Occipital lobe (tissue), 1 donor: ENCODE measurements at regions not wholly inside any gene's neighbourhood (a gene's known extent, or its start where the extent isn't known, plus 50 kb on each side); places are given as distances from the start of the nearest gene placed in this dataset.

Source experiments
- DNase-seq: peaks from one replicate; lab custom pipeline; 2025; lab: John Stamatoyannopoulos, UW

GRCh38 chr2:41836948-41837347 is 210.9 kb upstream of the PKDCC start:
- no peak for DNase-seq

DNA sequence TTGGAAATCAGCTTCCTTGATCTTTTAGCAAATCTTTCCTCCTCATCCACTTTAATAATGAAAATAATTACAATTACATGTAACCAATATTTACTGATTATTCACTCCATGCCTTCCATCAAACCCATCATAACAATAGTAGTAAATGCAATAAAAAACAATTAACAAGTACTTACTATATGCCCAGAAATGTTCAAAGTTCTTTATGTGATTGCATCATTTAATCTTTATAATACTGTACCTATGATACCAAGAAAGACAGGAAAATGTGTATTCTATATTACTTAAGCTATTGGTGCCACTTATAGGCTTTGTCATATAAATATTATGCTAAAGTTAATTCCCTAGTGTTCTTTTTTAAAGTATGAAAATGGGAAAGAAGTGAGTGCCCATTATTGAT is 210.2 kb upstream of the PKDCC start:
- DNase-seq: no peak

GRCh38 chr2:41840702-41841551 is 206.9 kb upstream of the PKDCC start:
- DNase-seq: peak; percentile 97

GRCh38 chr2:41846962-41847361 is 200.9 kb upstream of the PKDCC start:
- no peak for DNase-seq

- no peak for DNase-seq
Measured at GRCh38 chr2:41847744-41848441, 199.9 kb upstream of the PKDCC start.

DNA sequence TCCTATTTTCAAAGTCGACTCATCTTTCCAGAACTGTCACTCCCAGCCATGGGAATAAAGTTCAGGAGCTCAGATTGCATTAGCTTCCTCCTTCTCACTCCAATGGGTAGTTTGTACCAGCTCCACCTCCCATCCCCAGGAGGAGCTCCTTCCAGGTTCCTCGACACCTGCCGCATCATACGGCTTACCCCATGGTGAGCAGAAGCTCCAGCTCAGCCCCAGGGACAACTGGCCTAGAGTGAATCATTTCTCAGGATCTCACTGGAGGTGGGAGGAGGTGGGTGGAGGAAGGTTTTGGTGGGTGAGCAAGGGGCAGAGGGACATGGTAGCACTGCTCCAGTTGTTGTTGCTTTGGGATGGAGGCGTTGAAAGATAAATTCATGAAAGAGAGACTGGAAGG is 196.3 kb upstream of the PKDCC start:
- no peak for DNase-seq

DNA sequence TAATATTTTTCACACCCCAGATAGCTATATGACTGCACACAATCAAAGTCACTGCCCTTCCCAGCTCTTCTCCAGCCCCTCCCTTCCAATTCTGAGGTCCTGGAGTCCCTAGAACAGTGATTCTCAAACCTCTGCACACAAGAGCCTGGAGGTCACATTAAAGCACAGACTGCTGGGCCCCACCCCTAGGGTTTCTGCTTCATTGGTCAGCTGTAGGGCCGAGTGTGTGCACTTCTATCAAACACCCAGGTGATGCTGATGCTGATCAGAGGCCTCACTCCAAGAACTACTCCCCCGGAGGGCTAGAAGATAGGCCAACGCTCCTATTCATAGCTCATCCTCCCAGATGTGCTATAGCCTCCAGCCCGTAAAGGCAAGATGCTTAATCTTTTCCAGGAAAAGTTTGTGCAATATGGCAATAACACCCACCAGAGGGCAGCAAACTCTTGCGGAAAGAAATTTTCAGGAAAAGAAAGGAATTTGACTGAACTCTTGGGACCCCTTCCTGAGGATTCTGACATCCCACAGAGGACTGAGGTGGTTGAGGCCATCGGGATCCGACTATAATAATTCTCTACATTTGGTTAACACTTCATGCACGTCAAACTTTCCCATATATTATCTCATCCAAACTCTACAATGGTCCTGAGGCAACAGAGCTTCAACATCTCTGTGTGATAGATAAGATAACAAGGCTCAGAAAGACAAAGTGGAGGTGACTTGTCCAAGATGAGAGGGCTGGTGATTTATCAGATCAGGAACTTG is 194.2 kb upstream of the PKDCC start:
- DNase-seq: peak; percentile 12

DNA sequence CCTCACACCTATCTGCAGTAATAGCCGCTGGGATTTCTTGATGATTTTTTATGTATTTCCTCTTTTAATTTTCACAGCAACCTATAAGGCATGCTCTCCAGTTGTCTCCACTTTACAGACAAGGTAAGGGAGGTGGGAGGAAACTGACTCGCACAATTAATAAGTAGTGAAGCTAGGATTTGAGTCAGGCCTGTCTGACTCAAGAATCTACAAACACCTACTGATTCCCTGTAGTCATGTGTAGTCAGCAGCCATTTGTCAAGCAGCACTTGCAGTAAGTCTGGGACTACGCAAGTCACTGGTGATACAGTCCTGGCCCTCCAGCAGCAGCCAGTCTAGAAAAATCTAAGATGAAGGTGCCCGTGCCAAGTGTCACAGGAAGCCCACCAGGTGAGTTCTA is 193.6 kb upstream of the PKDCC start:
- no peak for DNase-seq

GRCh38 chr2:41856946-41857345 is 190.9 kb upstream of the PKDCC start:
- no peak for DNase-seq

- no peak for DNase-seq
Measured at GRCh38 chr2:41859615-41860514, 188.0 kb upstream of the PKDCC start.

DNA sequence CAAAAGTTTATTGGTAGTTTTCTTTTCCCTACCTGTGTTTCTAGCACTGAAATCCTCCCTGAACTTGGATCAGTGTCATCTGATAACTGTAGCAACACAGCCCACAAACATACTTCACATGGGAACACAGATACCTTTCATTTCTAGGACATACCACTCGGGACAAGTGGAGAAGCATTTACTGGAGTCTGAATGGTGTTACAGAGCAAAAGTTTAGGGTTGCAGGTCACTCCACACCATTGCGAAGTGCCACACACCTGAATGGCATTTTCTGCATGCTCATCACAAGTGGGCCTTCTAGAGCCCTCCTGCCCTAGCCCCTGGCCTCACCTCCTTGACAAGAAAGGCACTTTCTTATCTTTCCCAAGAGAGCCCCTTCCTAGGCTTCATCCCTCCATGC is 184.8 kb upstream of the PKDCC start:
- no peak for DNase-seq

- no peak for DNase-seq
Measured at GRCh38 chr2:41865263-41865662, 182.6 kb upstream of the PKDCC start.

- no peak for DNase-seq
Measured at GRCh38 chr2:41867553-41867952, 180.3 kb upstream of the PKDCC start.

DNA sequence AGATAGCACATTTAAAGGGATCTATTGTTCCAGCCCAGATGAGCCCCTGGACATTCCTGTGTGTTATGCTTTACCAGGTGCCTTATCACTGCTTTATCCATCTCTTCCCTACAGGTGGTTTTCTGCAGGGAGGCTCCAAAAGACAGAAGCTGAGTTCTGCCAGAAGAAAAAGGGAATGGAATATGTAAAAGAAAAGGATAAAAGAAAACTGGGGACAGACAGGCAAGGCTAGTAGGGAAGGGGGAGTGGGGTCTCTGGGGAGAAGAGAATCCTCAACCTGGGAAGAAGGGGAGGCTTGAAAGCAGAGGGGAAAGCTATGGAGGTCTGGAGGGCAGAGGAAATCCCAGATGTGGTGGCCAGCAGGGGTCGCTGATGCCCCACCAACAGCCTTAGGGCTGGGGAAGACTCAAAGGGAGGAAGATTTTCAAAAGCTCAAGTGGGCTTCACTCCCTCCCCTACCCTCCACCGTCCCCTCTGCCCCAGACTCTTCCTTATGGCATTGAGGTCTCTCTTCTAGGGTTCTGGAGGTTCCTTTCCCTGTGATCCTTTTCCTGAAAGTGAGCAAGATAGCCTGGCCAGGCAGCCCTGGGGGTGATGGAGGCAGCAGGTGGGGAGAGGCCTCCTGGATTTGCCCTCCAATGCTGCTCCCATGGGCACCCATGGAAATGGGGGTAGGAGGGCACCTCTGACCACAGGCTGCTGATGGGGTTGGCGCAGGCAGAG is 178.1 kb upstream of the PKDCC start:
- DNase-seq: peak; percentile 43

DNA sequence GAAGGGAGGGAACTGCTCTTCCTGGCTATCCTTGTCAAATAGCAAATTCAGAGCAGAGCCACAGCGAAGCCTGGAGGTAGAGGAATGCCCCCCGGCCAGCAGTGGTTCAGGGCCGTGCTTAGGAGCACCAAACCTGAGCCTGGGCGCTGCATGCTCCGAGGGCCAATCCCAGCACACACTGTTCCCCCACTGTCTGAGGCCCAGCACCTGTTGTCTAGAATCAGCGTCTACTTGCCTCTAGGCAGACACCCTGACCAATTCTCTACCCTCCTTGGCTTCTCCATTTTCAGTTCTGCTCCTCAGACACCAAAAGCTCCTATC is 177.6 kb upstream of the PKDCC start:
- DNase-seq: no peak

DNA sequence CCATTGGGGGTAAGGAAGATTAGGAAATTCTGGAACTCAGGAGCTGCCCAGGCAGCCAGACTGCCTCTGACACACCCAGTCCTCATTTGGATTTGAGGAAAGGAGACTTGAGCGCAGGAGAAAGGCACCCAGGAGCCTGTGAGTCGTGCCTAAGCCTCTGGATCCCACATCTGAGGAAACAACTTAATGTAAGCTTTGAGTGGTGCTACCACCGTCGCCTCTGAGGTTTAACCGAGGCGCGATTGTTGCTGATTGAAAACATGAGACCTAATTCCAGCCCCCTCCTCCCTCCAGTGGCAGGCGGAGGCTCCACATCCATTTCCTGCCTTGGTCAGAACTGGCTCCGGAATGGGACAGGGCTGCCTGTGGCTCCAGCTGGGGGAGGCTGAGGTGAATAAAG is 176.7 kb upstream of the PKDCC start:
- no peak for DNase-seq

DNA sequence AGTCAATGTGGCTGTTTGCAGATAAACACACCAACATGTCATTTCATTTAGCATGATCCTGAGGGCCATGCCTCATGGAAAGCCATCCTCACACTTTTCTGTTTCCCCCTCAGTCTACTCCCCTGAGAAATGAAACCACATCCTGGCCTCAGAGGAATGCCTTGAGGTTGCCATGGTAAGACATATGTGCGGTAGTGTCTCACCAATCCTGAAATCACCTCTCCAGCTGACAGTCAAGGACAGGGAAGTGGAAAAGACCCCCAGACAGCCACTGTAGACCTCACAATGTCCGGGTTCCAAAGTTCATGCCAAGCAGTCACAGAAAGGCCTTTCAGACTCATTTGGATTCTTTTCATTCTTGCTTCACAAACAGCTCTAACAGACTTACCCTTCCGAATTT is 175.2 kb upstream of the PKDCC start:
- no peak for DNase-seq

DNA sequence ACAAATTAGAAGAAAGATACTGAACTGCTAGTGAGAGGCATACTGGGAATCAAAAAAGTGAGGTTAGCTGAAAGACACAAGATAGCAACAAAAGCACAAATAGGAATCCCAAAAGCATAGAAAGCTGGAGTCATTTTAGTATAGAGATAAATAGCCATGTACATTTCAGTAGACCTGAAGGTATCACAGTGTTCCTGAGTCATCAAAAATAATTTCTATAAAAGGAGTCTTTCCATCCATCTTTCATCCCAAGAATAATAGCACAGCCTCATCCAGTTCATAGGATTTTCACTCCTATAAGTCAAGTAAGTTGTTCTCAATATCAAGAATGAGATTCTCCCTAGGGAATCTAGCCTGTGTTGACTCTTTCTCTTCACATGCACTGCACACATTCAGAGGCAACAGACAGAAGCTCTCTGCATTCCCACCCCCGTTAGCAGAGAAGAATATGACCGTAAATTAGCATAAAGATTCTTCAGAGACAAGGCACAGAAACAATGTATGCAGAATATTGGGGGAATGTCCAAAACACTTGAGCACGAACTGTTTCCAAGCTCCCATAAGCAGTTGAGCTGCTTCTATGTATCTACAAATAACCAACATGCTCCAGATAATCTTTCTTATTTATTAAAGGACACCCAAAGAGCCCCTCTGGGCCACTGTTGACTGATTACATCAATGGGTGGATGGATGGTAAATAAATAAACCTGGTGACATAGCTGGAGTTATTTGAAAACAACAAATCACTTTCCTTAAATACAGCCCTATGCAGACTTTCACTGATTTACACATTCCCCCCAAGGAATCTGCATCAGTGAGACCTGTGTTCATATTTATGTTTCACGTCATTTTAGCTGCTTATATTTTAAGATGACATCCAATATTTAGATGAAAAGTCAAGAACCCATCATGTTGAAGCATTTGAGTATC is 174.5 kb upstream of the PKDCC start:
- no peak for DNase-seq

DNA sequence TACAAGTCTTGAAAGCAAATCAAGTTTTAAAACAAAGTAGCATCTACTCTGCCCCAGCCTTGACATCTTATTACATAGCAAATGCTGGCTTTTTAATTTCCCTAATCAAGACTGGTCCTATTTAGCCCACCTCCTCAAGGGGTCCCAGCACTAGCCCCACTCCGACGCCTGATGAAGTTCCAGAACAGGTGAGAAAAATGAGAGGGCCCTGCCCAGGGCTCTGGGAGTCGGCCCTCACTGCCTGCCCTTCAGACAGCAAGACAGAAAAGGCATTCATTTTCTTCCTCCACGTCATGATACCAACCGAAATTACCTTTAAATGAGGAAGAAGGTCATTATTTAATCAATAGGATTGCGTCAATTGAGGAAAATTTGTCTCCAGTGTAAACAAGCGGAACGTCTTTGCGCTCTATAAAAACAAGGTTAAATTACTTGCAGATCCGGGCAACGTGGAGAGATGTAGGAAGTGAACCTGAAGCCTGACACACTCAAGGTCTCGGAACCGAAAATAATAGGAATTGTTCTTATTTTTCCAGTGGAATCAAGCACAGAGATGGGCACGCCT is 170.6 kb upstream of the PKDCC start:
- DNase-seq: no peak
